GM12891 (cell line): ENCODE measurements at regions not wholly inside any gene's neighbourhood (a gene's known extent, or its start where the extent isn't known, plus 50 kb on each side); places are given as distances from the start of the nearest gene placed in this dataset.
A peak's percentile ranks its signal among the peaks of the same experiment; 100 is the strongest.

Experiments
- DNase-seq: peaks from one replicate; pipeline ENCODE4 v3.0.0; 2011; ENCODE audit warnings: low spot score; ENCODE audit not compliant: insufficient read length
- FAIRE-seq: peaks from 2 replicates; lab custom pipeline; 2011; peaks lifted over from hg19 to GRCh38; lab: Jason Lieb, UNC
- PAX5 ChIP-seq: IDR thresholded peaks from 2 replicates; pipeline ENCODE4 v1.6.1; 2011; ENCODE audit warnings: low read length, moderate library complexity, mild to moderate bottlenecking; ENCODE audit not compliant: insufficient read depth, severe bottlenecking
- POLR2A ChIP-seq: IDR thresholded peaks from 2 replicates; pipeline ENCODE4 v1.6.1; 2011; ENCODE audit warnings: low read depth, low read length, control low read depth
- POLR2AphosphoS5 ChIP-seq: IDR thresholded peaks from 2 replicates; pipeline ENCODE4 v1.6.1; 2011; ENCODE audit warnings: low read depth, low read length, control low read depth
- POU2F2 ChIP-seq: IDR thresholded peaks from 2 replicates; pipeline ENCODE4 v1.6.1; 2011; ENCODE audit warnings: low read depth, mild to moderate bottlenecking, control low read depth, low read length, moderate library complexity
- SPI1 ChIP-seq: IDR thresholded peaks from 2 replicates; pipeline ENCODE4 v1.6.1; 2011; ENCODE audit warnings: low read depth, low read length, control low read depth
- TAF1 ChIP-seq: IDR thresholded peaks from 2 replicates; pipeline ENCODE4 v1.6.1; 2011; ENCODE audit warnings: low read depth, low read length, control low read depth

DNA sequence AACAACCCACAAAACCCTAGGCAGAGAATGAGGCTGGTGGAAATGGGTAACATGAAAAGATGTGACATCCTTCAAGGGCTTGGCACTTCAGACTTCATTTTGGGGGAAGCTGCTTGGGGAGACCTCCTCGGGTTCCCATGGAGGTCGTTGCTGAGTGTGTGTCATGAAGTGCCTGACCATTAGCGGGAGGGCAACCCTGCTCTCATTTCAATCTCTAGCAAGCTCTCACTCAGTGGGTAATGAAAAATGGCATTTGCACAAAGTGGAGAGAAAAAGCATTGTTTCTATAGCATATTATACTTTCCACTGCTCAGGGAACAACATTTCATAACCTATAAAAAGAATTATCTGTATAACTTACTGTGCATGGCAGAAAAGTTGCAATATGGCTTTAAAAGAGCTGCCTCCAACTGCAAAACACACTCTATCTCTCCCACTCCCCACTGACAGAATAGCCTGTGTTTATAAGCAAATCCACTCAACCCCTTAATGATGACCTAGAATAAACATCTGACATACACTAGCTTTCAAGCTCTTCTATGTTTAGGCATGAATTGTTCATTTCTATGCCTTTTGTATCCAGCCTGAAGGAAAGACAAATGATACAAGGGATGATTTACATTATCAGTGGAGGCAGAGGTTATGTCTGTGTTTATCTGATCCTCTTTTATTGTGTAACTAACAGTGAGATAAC is 357.2 kb downstream of the ZSWIM6 start:
- TF ChIP-seq POLR2AphosphoS5 (no peak), POU2F2 (no peak)
- FAIRE-seq: no peak
- no peak for DNase-seq

DNA sequence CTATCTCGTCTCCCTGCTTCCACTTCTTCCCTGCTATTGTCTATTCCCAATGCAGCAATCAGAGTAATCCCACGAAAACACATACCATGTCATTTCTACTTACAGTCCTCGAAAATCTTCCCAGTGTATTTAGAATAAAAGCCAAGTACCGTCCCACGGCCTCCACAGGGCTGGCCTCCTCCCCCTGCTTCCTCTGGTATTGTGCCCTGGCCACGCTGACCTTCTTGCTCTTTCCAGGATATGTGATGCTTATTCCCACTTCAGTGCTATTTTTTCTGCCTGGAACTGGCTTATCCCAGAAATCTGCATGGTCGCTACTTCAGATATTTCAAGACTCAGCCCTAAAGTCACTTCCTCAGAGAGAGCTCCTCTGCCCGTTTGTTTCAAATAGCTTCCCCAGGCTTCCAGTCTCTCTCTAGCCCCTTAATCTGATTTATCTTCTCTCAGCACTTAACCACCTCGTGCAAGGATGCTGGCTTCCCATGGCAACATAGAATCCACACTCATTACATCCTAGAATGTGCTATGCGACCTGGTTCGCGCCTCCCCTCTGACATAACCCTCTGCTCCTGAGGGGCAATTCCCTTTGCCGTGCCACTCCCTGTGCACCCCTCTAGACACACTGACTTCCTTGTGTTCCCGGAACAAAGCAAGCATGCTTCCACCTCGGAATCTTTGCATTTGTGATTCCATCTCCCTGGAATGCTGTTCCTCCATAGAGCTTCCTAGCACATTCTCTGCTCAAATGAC is 365.9 kb downstream of the ZSWIM6 start:
- FAIRE-seq (no peak), DNase-seq (no peak)
- TF ChIP-seq POLR2A: no peak
- TF ChIP-seq POU2F2: no peak
- TF ChIP-seq SPI1: no peak
- no peak for TF ChIP-seq PAX5
- TF ChIP-seq TAF1: no peak
- no peak for TF ChIP-seq POLR2AphosphoS5

DNA sequence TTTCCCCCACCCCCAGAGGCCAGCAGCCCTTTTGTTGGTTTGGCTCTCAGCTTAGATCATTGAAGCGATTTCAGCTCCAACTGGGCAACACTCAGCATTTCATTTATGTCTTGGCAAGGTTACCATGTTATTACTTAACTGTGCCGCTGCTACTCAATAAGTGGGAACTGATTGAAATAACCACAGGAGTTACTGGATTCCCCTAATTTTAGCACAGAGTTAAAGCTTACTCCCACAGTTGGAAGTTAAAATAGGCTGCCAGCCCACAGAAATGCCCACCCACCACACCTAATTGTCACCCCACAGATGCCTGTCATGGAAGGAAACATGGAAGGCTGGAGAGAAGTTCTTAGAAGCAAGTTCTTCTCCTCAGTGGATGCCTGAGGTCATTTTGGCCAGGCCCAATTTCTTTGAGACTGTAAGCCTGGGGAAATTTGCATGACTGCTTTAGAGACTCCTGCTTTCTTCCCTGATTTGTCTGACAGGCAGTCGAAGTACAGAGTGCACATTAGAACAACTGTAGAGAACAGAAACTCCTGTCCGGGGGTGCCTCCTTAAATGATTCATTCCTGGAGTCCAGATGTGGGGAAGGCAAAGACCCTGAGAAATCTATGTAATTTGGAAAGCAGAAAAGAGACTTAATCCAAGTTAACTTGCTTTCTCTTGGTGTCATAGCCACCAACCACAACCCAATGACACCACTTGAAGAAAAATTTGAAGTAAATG is 370.0 kb downstream of the ZSWIM6 start:
- no peak for TF ChIP-seq POLR2AphosphoS5
- TF ChIP-seq POLR2A: no peak
- TF ChIP-seq SPI1: 0 out of 2 replicates have a peak, but pooled peaks have one; percentile 26
- TF ChIP-seq PAX5: peak; percentile 11
- peak; percentile 58; the same call in 1 of the 2 replicates for TF ChIP-seq POU2F2
- TF ChIP-seq TAF1: no peak
- FAIRE-seq: no peak
- peak; percentile 16 for DNase-seq

DNA sequence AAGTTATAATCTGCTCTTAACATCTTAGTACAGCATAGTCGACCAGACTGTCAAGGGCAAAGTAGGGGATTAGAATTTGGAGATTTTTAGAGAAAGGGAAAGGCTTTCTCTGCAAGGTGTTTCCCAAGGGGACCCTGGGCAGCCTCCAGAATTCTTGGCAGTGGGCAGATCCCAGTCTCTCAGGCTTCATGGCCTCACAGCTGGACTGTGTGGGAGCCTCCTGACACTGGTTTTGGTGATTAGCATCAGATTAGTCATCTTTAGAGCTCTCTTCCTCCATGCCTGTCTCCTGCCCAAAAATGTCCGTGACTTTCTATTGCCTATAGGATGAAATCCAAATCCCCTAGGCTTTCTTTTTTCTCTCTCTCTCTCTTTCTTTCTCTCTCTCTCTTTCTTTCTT is 370.7 kb downstream of the ZSWIM6 start:
- TF ChIP-seq TAF1 (no peak), POU2F2 (no peak), PAX5 (no peak), POLR2AphosphoS5 (no peak), SPI1 (no peak), POLR2A (no peak)
- no peak for DNase-seq
- FAIRE-seq: no peak

DNA sequence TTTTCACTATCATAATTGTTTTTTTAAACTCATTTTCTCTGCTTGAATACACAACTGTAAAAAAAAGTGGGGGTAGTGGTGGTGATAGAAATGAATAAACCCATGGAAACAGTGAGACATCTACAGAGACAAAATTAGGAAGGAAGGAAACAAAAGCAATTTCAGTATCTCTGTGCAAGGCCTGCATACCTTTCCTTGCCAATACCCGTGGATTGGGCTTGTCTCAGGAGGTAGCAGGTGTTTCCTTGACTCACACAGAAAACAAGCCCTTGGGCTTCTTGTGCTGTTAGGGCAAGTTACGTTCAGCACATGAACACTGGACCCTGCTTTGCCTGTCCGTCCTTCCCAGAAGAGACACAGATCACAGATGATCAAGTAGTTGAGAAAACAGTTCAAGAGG is 372.2 kb downstream of the ZSWIM6 start:
- FAIRE-seq (peak; percentile 68), DNase-seq (peak; percentile 1)
- TF ChIP-seq PAX5 (no peak), SPI1 (no peak), POU2F2 (no peak)

DNA sequence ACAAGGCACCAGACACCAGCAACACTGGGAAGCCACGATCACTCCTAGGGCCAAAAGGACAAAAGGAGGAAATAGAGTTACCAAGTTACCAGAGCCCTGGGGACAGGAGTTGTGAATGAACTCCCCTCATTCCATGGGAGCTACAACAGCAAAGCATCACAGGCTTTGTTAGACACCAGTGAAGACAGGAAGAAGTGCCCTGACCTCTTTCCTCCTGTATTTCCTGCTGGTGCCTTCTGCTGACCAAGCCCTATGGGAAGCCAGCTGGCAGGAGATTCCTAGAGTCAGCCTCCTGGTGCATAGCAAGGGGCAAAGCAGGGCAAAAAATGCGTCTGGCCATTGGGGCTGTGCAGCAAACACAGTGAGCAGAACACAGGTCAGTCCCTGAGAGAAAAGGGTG is 374.7 kb downstream of the ZSWIM6 start:
- TF ChIP-seq POU2F2 (no peak), TAF1 (no peak), PAX5 (no peak), POLR2A (no peak), POLR2AphosphoS5 (no peak), SPI1 (no peak)
- FAIRE-seq (no peak), DNase-seq (no peak)

DNA sequence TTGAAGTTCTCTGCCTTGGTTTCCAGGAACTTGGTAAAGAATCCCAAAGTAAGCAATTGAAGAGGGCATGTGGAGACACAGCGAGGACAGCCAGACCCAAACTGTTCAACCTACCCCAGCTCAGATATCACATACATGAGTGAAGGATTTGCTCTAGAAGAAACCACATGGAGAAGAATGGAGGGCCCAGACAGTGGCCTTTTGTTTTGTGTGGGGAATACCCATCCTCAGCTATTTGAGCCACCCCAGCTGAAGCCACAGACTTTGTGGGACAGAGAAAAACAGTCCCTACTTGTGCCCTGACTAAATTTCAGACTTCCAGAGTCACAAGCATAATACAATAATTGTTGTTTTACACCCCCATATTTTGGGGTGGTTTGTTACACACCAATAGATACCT is 387.1 kb downstream of the ZSWIM6 start:
- no peak for FAIRE-seq
- no peak for DNase-seq
- TF ChIP-seq POLR2A: no peak
- TF ChIP-seq SPI1: no peak
- no peak for TF ChIP-seq PAX5
- TF ChIP-seq POU2F2: no peak
- no peak for TF ChIP-seq POLR2AphosphoS5
- no peak for TF ChIP-seq TAF1

DNA sequence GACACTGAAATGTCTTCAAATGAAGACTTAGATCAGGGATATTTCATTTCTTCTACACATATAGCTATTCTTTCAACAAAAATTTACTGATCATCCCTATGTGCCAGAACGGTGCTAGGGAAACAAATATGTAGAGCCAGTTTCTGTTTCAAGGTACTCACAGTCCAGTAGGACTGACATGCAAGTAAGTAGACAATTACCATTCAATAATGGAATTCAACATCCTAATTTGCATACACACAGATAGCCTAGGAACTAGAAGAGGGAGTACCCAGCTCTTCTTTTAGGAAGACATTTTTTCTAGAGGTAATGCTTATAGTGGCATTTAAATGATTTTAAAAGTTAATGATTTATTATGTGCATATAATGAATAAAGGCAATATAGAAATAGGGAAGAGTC is 388.8 kb downstream of the ZSWIM6 start:
- DNase-seq (no peak), FAIRE-seq (no peak)
- TF ChIP-seq TAF1 (no peak), POLR2A (no peak), POLR2AphosphoS5 (no peak), POU2F2 (no peak), SPI1 (no peak), PAX5 (no peak)

DNA sequence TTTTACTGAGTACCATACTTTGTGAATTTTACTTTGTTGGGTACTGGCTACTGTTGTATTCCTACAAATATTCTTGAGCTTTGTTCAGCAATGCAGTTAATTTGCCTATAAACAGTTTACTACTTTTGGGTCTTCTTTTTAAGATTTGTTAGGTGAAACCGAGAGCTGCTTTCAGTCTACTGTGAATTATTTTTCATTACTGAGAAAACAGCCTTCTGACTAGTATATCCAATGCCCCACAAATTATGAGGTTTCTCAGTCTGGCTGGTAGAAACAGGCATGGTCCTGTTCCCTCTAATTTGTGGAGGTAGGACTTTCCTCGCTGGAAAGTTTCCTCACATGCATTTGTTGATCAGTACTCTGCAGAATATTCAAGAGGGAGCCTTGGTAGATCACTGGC is 392.0 kb downstream of the ZSWIM6 start:
- no peak for TF ChIP-seq SPI1
- no peak for TF ChIP-seq PAX5
- FAIRE-seq (no peak), DNase-seq (no peak)
